Nephron progenitor cell (in vitro differentiated cells): ENCODE measurements at regions not wholly inside any gene's neighbourhood (a gene's known extent, or its start where the extent isn't known, plus 50 kb on each side); places are given as distances from the start of the nearest gene placed in this dataset.

Experiments
- DNase-seq: peaks from one replicate; pipeline ENCODE4 v3.0.0; 2021
- H3K27ac Mint-ChIP-seq: 2 replicates; pipeline ENCODE4 v1.8.0; 2021; ENCODE audit warnings: mild to moderate bottlenecking, moderate library complexity, mixed read lengths
- H3K27me3 Mint-ChIP-seq: 2 replicates; pipeline ENCODE4 v1.8.0; 2021; ENCODE audit warnings: mild to moderate bottlenecking, low read depth, mixed read lengths; ENCODE audit not compliant: poor library complexity
- H3K36me3 Mint-ChIP-seq: 2 replicates; pipeline ENCODE4 v1.8.0; 2021; ENCODE audit warnings: low read depth, mixed read lengths
- H3K4me1 Mint-ChIP-seq: 2 replicates; pipeline ENCODE4 v1.8.0; 2021; ENCODE audit warnings: mixed read lengths
- H3K4me3 Mint-ChIP-seq: 2 replicates; pipeline ENCODE4 v1.8.0; 2021; ENCODE audit warnings: mild to moderate bottlenecking, moderate library complexity, mixed read lengths
- H3K9me3 Mint-ChIP-seq: 2 replicates; pipeline ENCODE4 v1.8.0; 2021; ENCODE audit warnings: mild to moderate bottlenecking, moderate library complexity, mixed read lengths
- CTCF ChIP-seq: fragments of 200-600 bp; sonication (generic); IDR thresholded peaks from 2 replicates; pipeline ENCODE4 v1.5.0; 2021; ENCODE audit warnings: antibody characterized with exemption

GRCh38 chr4:62898115-62898514 is 1511.1 kb downstream of the TECRL start:
- Mint-ChIP-seq H3K27me3 (peaks cover 3% of the 10 kb centered on the region), H3K4me3 (no peak overlapping the region), H3K27ac (no peak overlapping the region), H3K9me3 (no peaks in the 10 kb centered on the region), H3K4me1 (no peaks in the 10 kb centered on the region), H3K36me3 (no peaks in the 10 kb centered on the region)
- no peak for TF ChIP-seq CTCF
- no peak for DNase-seq

GRCh38 chr4:62896721-62897120 is 1512.5 kb downstream of the TECRL start:
- H3K4me1 Mint-ChIP-seq = no peaks in the 10 kb centered on the region
- no peak for TF ChIP-seq CTCF
- no peaks in the 10 kb centered on the region for H3K27me3 Mint-ChIP-seq
- no peak overlapping the region for H3K27ac Mint-ChIP-seq
- no peak for DNase-seq
- H3K36me3 Mint-ChIP-seq = no peaks in the 10 kb centered on the region
- H3K4me3 Mint-ChIP-seq = no peak overlapping the region
- no peaks in the 10 kb centered on the region for H3K9me3 Mint-ChIP-seq

GRCh38 chr4:62881901-62882300 is 1527.3 kb downstream of the TECRL start:
- Mint-ChIP-seq H3K27me3 (no peaks in the 10 kb centered on the region), H3K27ac (no peak overlapping the region), H3K4me1 (no peaks in the 10 kb centered on the region), H3K4me3 (no peak overlapping the region), H3K36me3 (no peaks in the 10 kb centered on the region), H3K9me3 (no peaks in the 10 kb centered on the region)
- no peak for DNase-seq
- TF ChIP-seq CTCF = no peak

GRCh38 chr4:62881210-62881609 is 1528.0 kb downstream of the TECRL start:
- no peaks in the 10 kb centered on the region for H3K27me3 Mint-ChIP-seq
- no peak overlapping the region for H3K4me3 Mint-ChIP-seq
- H3K4me1 Mint-ChIP-seq = no peaks in the 10 kb centered on the region
- no peak overlapping the region for H3K27ac Mint-ChIP-seq
- DNase-seq = no peak
- TF ChIP-seq CTCF = no peak
- no peaks in the 10 kb centered on the region for H3K36me3 Mint-ChIP-seq
- H3K9me3 Mint-ChIP-seq = no peaks in the 10 kb centered on the region

- H3K4me1 Mint-ChIP-seq = no peaks in the 10 kb centered on the region
- no peak for DNase-seq
- TF ChIP-seq CTCF = no peak
- H3K27me3 Mint-ChIP-seq = no peaks in the 10 kb centered on the region
- no peak overlapping the region for H3K27ac Mint-ChIP-seq
- H3K36me3 Mint-ChIP-seq = no peaks in the 10 kb centered on the region
- no peak overlapping the region for H3K4me3 Mint-ChIP-seq
- no peaks in the 10 kb centered on the region for H3K9me3 Mint-ChIP-seq
Measured at GRCh38 chr4:62872856-62873255, 1536.4 kb downstream of the TECRL start.

GRCh38 chr4:62871078-62871477 is 1538.2 kb downstream of the TECRL start:
- Mint-ChIP-seq H3K9me3 (no peaks in the 10 kb centered on the region), H3K36me3 (no peaks in the 10 kb centered on the region), H3K4me1 (no peaks in the 10 kb centered on the region), H3K27me3 (no peaks in the 10 kb centered on the region), H3K27ac (no peak overlapping the region), H3K4me3 (no peak overlapping the region)
- DNase-seq = no peak
- TF ChIP-seq CTCF = no peak
